Epithelial cell of proximal tubule (primary cell): ENCODE measurements at regions not wholly inside any gene's neighbourhood (a gene's known extent, or its start where the extent isn't known, plus 50 kb on each side); places are given as distances from the start of the nearest gene placed in this dataset.

ENCODE experiments used
- DNase-seq: peaks from one replicate; pipeline ENCODE4 v3.0.0-alpha.2; 2011; ENCODE audit warnings: low read depth
- H3K4me3 ChIP-seq: 2 replicates; pipeline ENCODE4 v1.5.1; 2011; ENCODE audit warnings: low read depth, mild to moderate bottlenecking, low read length
- CTCF ChIP-seq: conservative IDR thresholded peaks from 2 replicates; pipeline ENCODE4 v1.5.1; 2012; ENCODE audit warnings: low read depth, mild to moderate bottlenecking, low read length

- no peak overlapping the region for H3K4me3 ChIP-seq
- TF ChIP-seq CTCF, result no peak
- DNase-seq, result no peak
Measured at GRCh38 chr5:52041842-52042241, 658.6 kb downstream of the ISL1 start.

- no peak for DNase-seq
- H3K4me3 ChIP-seq, result no peak overlapping the region
- TF ChIP-seq CTCF, result no peak
Measured at GRCh38 chr5:52043137-52043536, 659.9 kb downstream of the ISL1 start.

- H3K4me3 ChIP-seq, result no peak overlapping the region
- TF ChIP-seq CTCF, result no peak
- no peak for DNase-seq
Measured at GRCh38 chr5:52043543-52043942, 660.3 kb downstream of the ISL1 start.

- no peak for DNase-seq
- no peak overlapping the region for H3K4me3 ChIP-seq
- TF ChIP-seq CTCF, result no peak
Measured at GRCh38 chr5:52051759-52052158, 668.5 kb downstream of the ISL1 start.

GRCh38 chr5:52063186-52063585 is 679.9 kb downstream of the ISL1 start:
- H3K4me3 ChIP-seq, result no peak overlapping the region
- DNase-seq, result no peak
- TF ChIP-seq CTCF, result no peak

GRCh38 chr5:52065182-52065581 is 681.9 kb downstream of the ISL1 start:
- no peak overlapping the region for H3K4me3 ChIP-seq
- no peak for TF ChIP-seq CTCF
- no peak for DNase-seq

- no peak for DNase-seq
- TF ChIP-seq CTCF, result no peak
- H3K4me3 ChIP-seq, result no peak overlapping the region
Measured at GRCh38 chr5:52069997-52070396, 686.7 kb downstream of the ISL1 start.
